PC-3 (cell line): ENCODE measurements at regions not wholly inside any gene's neighbourhood (a gene's known extent, or its start where the extent isn't known, plus 50 kb on each side); places are given as distances from the start of the nearest gene placed in this dataset.
A peak's percentile ranks its signal among the peaks of the same experiment; 100 is the strongest.

Experiments
- ATAC-seq: fragments of 200-7000 bp; cut with Tn5 transposase; 2 replicates; pipeline ENCODE4 v1.9.1; 2020; ENCODE audit warnings: mild to moderate bottlenecking, moderate library complexity
- BruUV-seq: library from RNA; stranded (reverse); fragments of 400-500 nt; replicated peaks from 2 replicates; lab custom pipeline; 2021; lab: Mats Ljungman, UMichigan
- CTCF ChIA-PET: fragments of 300-600 bp; sonication (Branson Sonifier 250); formaldehyde crosslinking; loops from one replicate; lab custom pipeline; 2022; ENCODE audit warnings: antibody characterized with exemption; lab: Charles Lee
- POLR2A ChIA-PET: fragments of 300-600 bp; sonication (Branson Sonifier 250); formaldehyde crosslinking; loops from one replicate; lab custom pipeline; 2022; ENCODE audit warnings: antibody characterized with exemption; ENCODE audit not compliant: unreplicated experiment; lab: Charles Lee
- DNase-seq: peaks from one replicate; pipeline ENCODE4 v3.0.0-alpha.2; 2015
- H2AFZ ChIP-seq: fragments of 300-600 bp; sonication (generic); 2 replicates; pipeline ENCODE4 v1.6.0; 2016; ENCODE audit warnings: antibody characterized with exemption, low read length
- H3F3A ChIP-seq: fragments of 300-600 bp; sonication (generic); one replicate; pipeline ENCODE4 v1.6.0; 2017; ENCODE audit warnings: antibody characterized with exemption, low read length, control low read depth, mild to moderate bottlenecking; ENCODE audit not compliant: unreplicated experiment
- H3K27ac ChIP-seq: fragments of 300-600 bp; sonication (generic); 2 replicates; pipeline ENCODE4 v1.5.1; 2016; ENCODE audit warnings: mild to moderate bottlenecking, low read length
- H3K27me3 ChIP-seq: fragments of 300-600 bp; sonication (generic); 2 replicates; pipeline ENCODE4 v1.6.1; 2016; ENCODE audit warnings: low read length, mixed read lengths
- H3K36me3 ChIP-seq: fragments of 300-600 bp; sonication (generic); 2 replicates; pipeline ENCODE4 v1.6.1; 2016; ENCODE audit warnings: low read depth, mixed run types, low read length, mixed read lengths
- H3K4me1 ChIP-seq: fragments of 300-600 bp; sonication (generic); 2 replicates; pipeline ENCODE4 v1.5.1; 2016; ENCODE audit warnings: low read length; ENCODE audit not compliant: insufficient read depth
- H3K4me2 ChIP-seq: fragments of 300-600 bp; sonication (generic); 2 replicates; pipeline ENCODE4 v1.6.0; 2016; ENCODE audit warnings: low read length
- H3K4me3 ChIP-seq: fragments of 300-600 bp; sonication (generic); 2 replicates; pipeline ENCODE4 v1.5.1; 2016; ENCODE audit warnings: mild to moderate bottlenecking, low read length, mixed read lengths
- H3K79me2 ChIP-seq: fragments of 300-600 bp; sonication (generic); 2 replicates; pipeline ENCODE4 v1.6.1; 2017; ENCODE audit warnings: low read length, mixed read lengths
- H3K9ac ChIP-seq: fragments of 300-600 bp; sonication (generic); 2 replicates; pipeline ENCODE4 v1.6.0; 2016; ENCODE audit warnings: mild to moderate bottlenecking, low read length
- H3K9me2 ChIP-seq: fragments of 300-600 bp; sonication (generic); replicated peaks from 2 replicates; pipeline ENCODE4 v1.6.1; 2016; ENCODE audit warnings: mixed run types, low read length, mixed read lengths
- H3K9me3 ChIP-seq: fragments of 300-600 bp; sonication (generic); 2 replicates; pipeline ENCODE4 v1.6.1; 2016; ENCODE audit warnings: low read length, mixed read lengths
- H4K20me1 ChIP-seq: fragments of 300-600 bp; sonication (generic); 2 replicates; pipeline ENCODE4 v1.6.1; 2016; ENCODE audit warnings: low read length, mixed read lengths
- EZH2 ChIP-seq: fragments of 300-600 bp; sonication (generic); IDR thresholded peaks from one replicate; pipeline ENCODE4 v1.6.1; 2017; ENCODE audit warnings: antibody characterized with exemption, mild to moderate bottlenecking, low read length; ENCODE audit not compliant: unreplicated experiment
- EZH2phosphoT487 ChIP-seq: fragments of 300-600 bp; sonication (generic); IDR thresholded peaks from 2 replicates; pipeline ENCODE4 v1.6.1; 2018; ENCODE audit warnings: mild to moderate bottlenecking, antibody characterized with exemption, low read length, borderline replicate concordance
- intact Hi-C: fragments of 100-400 bp; cut with micrococcal nuclease; formaldehyde crosslinking; loops from 2 replicates; pipeline ENCODE4 v1.9.0; 2023
- TF ChIP-seq, protein P1 (sequence below): fragments of 300-600 bp; sonication (generic); conservative IDR thresholded peaks from 2 replicates; pipeline ENCODE4 v1.5.1; 2017; ENCODE audit warnings: antibody characterized with exemption, low read depth, mild to moderate bottlenecking, low read length

DNA sequence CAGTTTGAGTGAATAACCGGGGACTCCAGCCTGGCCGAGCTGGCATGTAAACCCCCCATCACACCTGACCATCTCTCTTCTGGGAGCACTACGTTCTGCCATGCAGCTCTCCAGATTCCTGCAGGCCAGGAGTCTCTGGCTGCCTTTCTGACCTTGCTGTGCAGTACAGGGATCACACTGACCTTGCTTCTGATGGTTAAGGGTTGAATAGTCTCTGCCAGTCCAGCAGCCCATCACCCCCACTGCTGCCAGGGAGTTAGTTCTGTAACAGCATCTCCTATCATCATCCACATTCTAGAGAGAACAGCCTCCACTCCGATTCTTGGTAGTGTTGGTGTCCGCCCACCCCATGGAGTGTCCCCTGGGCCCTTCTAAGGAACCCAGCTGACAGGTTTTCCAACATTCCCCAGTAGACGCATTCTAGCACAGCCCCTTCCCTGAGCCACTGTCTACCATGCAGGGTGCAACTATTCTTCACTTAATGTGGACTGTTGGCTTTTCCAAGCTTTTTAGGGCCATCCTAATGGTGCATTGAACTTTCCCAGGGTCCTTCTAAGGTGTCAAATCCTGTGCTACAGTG, 109.8 kb downstream of the RIPK4 start:
- BruUV-seq = no TSS peak
- no peaks in the 10 kb centered on the region for H3K9me2 ChIP-seq

GRCh38 chr21:41655259-41655658, 111.6 kb downstream of the RIPK4 start:
- Histone ChIP-seq H3K4me3 (no peak overlapping the region), H3F3A (peaks cover 3% of the 10 kb centered on the region), H2AFZ (no peak overlapping the region), H3K9me2 (no peaks in the 10 kb centered on the region), H3K36me3 (no peaks in the 10 kb centered on the region), H3K27me3 (no peaks in the 10 kb centered on the region), H3K27ac (no peak overlapping the region), H3K4me2 (no peak overlapping the region), H3K9ac (no peak overlapping the region), H4K20me1 (no peaks in the 10 kb centered on the region), H3K4me1 (peaks cover 39% of the 10 kb centered on the region), H3K79me2 (no peaks in the 10 kb centered on the region), H3K9me3 (no peaks in the 10 kb centered on the region)
- POLR2A ChIA-PET = interaction anchor here (0.7 kb wide), 1 partner anchor 21 kb away, joined by 21 read pairs; no protein-coding TSS in a partner anchor
- DNase-seq = no peak
- intact Hi-C loops = no loop called here
- CTCF ChIA-PET = no interaction called here
- no TSS peak for BruUV-seq
- TF ChIP-seq EZH2phosphoT487 (no peak), EZH2 (no peak)
- TF ChIP-seq, protein P1, sequence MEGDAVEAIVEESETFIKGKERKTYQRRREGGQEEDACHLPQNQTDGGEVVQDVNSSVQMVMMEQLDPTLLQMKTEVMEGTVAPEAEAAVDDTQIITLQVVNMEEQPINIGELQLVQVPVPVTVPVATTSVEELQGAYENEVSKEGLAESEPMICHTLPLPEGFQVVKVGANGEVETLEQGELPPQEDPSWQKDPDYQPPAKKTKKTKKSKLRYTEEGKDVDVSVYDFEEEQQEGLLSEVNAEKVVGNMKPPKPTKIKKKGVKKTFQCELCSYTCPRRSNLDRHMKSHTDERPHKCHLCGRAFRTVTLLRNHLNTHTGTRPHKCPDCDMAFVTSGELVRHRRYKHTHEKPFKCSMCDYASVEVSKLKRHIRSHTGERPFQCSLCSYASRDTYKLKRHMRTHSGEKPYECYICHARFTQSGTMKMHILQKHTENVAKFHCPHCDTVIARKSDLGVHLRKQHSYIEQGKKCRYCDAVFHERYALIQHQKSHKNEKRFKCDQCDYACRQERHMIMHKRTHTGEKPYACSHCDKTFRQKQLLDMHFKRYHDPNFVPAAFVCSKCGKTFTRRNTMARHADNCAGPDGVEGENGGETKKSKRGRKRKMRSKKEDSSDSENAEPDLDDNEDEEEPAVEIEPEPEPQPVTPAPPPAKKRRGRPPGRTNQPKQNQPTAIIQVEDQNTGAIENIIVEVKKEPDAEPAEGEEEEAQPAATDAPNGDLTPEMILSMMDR = no peak
- ATAC-seq = no peak

More for the DNA sequence above, 109.8 kb downstream of the RIPK4 start:
- Histone ChIP-seq H3K4me1 (peaks cover 28% of the 10 kb centered on the region), H3K9me3 (no peaks in the 10 kb centered on the region), H4K20me1 (no peaks in the 10 kb centered on the region), H3F3A (no peaks in the 10 kb centered on the region), H3K9ac (no peak overlapping the region), H3K4me2 (no peak overlapping the region), H2AFZ (no peak overlapping the region), H3K79me2 (no peaks in the 10 kb centered on the region), H3K36me3 (no peaks in the 10 kb centered on the region), H3K27ac (no peak overlapping the region), H3K27me3 (no peaks in the 10 kb centered on the region), H3K4me3 (no peak overlapping the region)
- ChIA-PET POLR2A (no interaction called here), CTCF (no interaction called here)
- peak; percentile 19 for DNase-seq
- no peak for ATAC-seq
- no peak for TF ChIP-seq EZH2
- TF ChIP-seq, protein P1 = no peak
- no peak for TF ChIP-seq EZH2phosphoT487
- intact Hi-C loops = no loop called here

DNA sequence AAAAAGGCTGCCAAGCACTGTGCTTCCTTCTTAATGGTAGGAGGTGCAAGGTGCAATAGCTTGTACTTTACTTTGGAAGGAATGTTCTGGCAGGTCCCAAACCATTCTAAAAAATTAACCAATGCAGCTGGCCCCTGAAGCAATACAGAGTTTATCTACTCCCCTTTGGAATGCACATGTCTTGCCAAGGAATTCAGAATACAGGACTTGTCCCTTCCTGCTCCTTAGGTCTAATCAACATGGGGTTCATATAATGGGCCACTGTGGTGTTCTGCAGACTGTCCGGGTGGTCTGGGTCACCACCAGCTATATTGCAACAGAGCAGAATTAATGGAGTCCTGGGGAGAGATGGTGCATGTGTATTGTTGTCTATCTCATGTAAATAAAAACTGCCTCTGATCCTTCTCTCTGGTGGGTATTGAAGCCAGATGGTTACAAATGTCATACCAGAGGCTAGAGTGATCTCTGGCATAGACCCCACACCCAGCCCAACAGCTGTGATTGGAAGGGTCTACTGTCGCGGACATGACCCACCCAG, 112.8 kb downstream of the RIPK4 start:
- H3K4me2 ChIP-seq = no peak overlapping the region
- H3K9me3 ChIP-seq = no peaks in the 10 kb centered on the region
- no peaks in the 10 kb centered on the region for H3K36me3 ChIP-seq
- no peaks in the 10 kb centered on the region for H4K20me1 ChIP-seq
- CTCF ChIA-PET = no interaction called here
- no peaks in the 10 kb centered on the region for H3K9me2 ChIP-seq
- H3F3A ChIP-seq = peaks cover 3% of the 10 kb centered on the region
- H3K9ac ChIP-seq = no peak overlapping the region
- peak; percentile 25 for ATAC-seq
- intact Hi-C loops = no loop called here
- POLR2A ChIA-PET = no interaction called here
- peaks cover 39% of the 10 kb centered on the region for H3K4me1 ChIP-seq
- H2AFZ ChIP-seq = no peak overlapping the region
- peak; percentile 45 for DNase-seq
- H3K27ac ChIP-seq = no peak overlapping the region
- H3K79me2 ChIP-seq = no peaks in the 10 kb centered on the region
- TF ChIP-seq, protein P1 = no peak
- no peak for TF ChIP-seq EZH2
- TF ChIP-seq EZH2phosphoT487 = no peak
- BruUV-seq = no TSS peak
- no peak overlapping the region for H3K4me3 ChIP-seq
- H3K27me3 ChIP-seq = no peaks in the 10 kb centered on the region
